IMR-90 (cell line): ENCODE measurements at regions not wholly inside any gene's neighbourhood (a gene's known extent, or its start where the extent isn't known, plus 50 kb on each side); places are given as distances from the start of the nearest gene placed in this dataset.

ENCODE experiments used
- ATAC-seq: fragments of 200-7000 bp; cut with Tn5 transposase; 2 replicates; pipeline ENCODE4 v1.9.1; 2020; ENCODE audit warnings: low read depth, mild to moderate bottlenecking, moderate library complexity
- BruUV-seq: library from RNA; stranded (reverse); fragments of 400-500 nt; replicated peaks from 2 replicates; lab custom pipeline; 2021; lab: Mats Ljungman, UMichigan
- CTCF ChIA-PET: fragments of 300-600 bp; formaldehyde crosslinking; extraction: SDS; loops from one replicate; lab custom pipeline; 2021; ENCODE audit warnings: antibody characterized with exemption; lab: Yijun Ruan, JAX
- POLR2A ChIA-PET: fragments of 300-600 bp; sonication (Branson Sonifier 250); formaldehyde crosslinking; loops from one replicate; lab custom pipeline; 2022; ENCODE audit warnings: antibody characterized with exemption; ENCODE audit not compliant: unreplicated experiment; lab: Charles Lee
- DNase-seq: peaks from one replicate; pipeline ENCODE4 v3.0.0; 2013
- H2AFZ ChIP-seq: replicated peaks from 2 replicates; pipeline ENCODE3; 2013; ENCODE audit warnings: low read length, mild to moderate bottlenecking; ENCODE audit not compliant: poor library complexity
- H2AK5ac ChIP-seq: 2 replicates; pipeline ENCODE4 v1.6.1; 2013; ENCODE audit warnings: low read depth, low read length, inconsistent platforms
- H2AK9ac ChIP-seq: replicated peaks from 2 replicates; pipeline ENCODE3; 2013; ENCODE audit warnings: mild to moderate bottlenecking, low read depth, low read length, moderate library complexity; ENCODE audit not compliant: poor library complexity
- H2BK120ac ChIP-seq: 2 replicates; pipeline ENCODE4 v1.6.1; 2013; ENCODE audit warnings: low read depth, low read length, inconsistent platforms
- H2BK15ac ChIP-seq: 3 replicates; pipeline ENCODE4 v1.6.1; 2013; ENCODE audit warnings: low read depth, low read length, inconsistent platforms
- H2BK20ac ChIP-seq: 2 replicates; pipeline ENCODE4 v1.6.1; 2013; ENCODE audit warnings: low read depth, mild to moderate bottlenecking, inconsistent platforms, low read length, moderate library complexity
- H2BK5ac ChIP-seq: 2 replicates; pipeline ENCODE4 v1.6.1; 2013; ENCODE audit warnings: mild to moderate bottlenecking, low read depth, low read length, inconsistent platforms; ENCODE audit not compliant: poor library complexity, severe bottlenecking
- H3K14ac ChIP-seq: replicated peaks from 2 replicates; pipeline ENCODE4 v1.6.1; 2013; ENCODE audit warnings: low read depth, low read length, inconsistent platforms
- H3K18ac ChIP-seq: 2 replicates; pipeline ENCODE4 v1.6.1; 2013; ENCODE audit warnings: low read depth, low read length, control low read depth
- H3K23ac ChIP-seq: 2 replicates; pipeline ENCODE4 v1.6.1; 2013; ENCODE audit warnings: low read depth, low read length, inconsistent platforms
- H3K27ac ChIP-seq: 2 replicates; pipeline ENCODE4 v1.5.1; 2013; ENCODE audit warnings: mild to moderate bottlenecking, control low read depth, low read length; ENCODE audit not compliant: insufficient read depth
- H3K27me3 ChIP-seq: 2 replicates; pipeline ENCODE4 v1.6.1; 2013; ENCODE audit warnings: low read length; ENCODE audit not compliant: control insufficient read depth, insufficient read depth
- H3K36me3 ChIP-seq: 2 replicates; pipeline ENCODE4 v1.6.1; 2013; ENCODE audit warnings: low read length, mixed read lengths; ENCODE audit not compliant: control insufficient read depth, insufficient read depth
- H3K4ac ChIP-seq: 2 replicates; pipeline ENCODE4 v1.6.1; 2013; ENCODE audit warnings: low read depth, low read length, inconsistent platforms
- H3K4me1 ChIP-seq: 2 replicates; pipeline ENCODE4 v1.6.1; 2013; ENCODE audit warnings: low read length, mixed read lengths; ENCODE audit not compliant: control insufficient read depth, insufficient read depth
- H3K4me2 ChIP-seq: 2 replicates; pipeline ENCODE4 v1.6.1; 2013; ENCODE audit warnings: low read depth, mild to moderate bottlenecking, control low read depth, low read length, moderate library complexity
- H3K4me3 ChIP-seq: 2 replicates; pipeline ENCODE4 v1.5.1; 2013; ENCODE audit warnings: low read depth, mild to moderate bottlenecking, control low read depth, low read length, moderate library complexity; ENCODE audit not compliant: insufficient read depth
- H3K56ac ChIP-seq: 2 replicates; pipeline ENCODE4 v1.6.1; 2013; ENCODE audit warnings: low read length, inconsistent platforms; ENCODE audit not compliant: insufficient read depth; ENCODE audit errors: extremely low read depth
- H3K79me1 ChIP-seq, 2 experiments: 2 replicates each; pipeline ENCODE4 v1.6.1; 2013; ENCODE audit warnings: low read length in 2 of 2, inconsistent platforms in 1 of 2, low read depth in 1 of 2
- H3K9ac ChIP-seq: 2 replicates; pipeline ENCODE4 v1.6.1; 2013; ENCODE audit warnings: low read depth, low read length, control low read depth
- H3K9me1 ChIP-seq: 2 replicates; pipeline ENCODE4 v1.6.1; 2013; ENCODE audit warnings: low read length, inconsistent platforms; ENCODE audit not compliant: insufficient read depth
- H3K9me3 ChIP-seq: 2 replicates; pipeline ENCODE4 v1.6.1; 2013; ENCODE audit warnings: low read length; ENCODE audit not compliant: control insufficient read depth, insufficient read depth
- H4K20me1 ChIP-seq: 2 replicates; pipeline ENCODE4 v1.6.1; 2013; ENCODE audit warnings: low read length, inconsistent platforms; ENCODE audit not compliant: insufficient read depth
- H4K5ac ChIP-seq: 2 replicates; pipeline ENCODE4 v1.6.1; 2013; ENCODE audit warnings: mild to moderate bottlenecking, low read depth, low read length, control low read depth
- H4K8ac ChIP-seq, 2 experiments: 2 replicates each; pipeline ENCODE4 v1.6.1; 2013; ENCODE audit warnings: low read depth in 2 of 2, low read length in 2 of 2, control low read depth in 1 of 2, inconsistent platforms in 1 of 2
- H4K91ac ChIP-seq: 2 replicates; pipeline ENCODE4 v1.6.1; 2013; ENCODE audit warnings: low read depth, low read length, inconsistent platforms; ENCODE audit not compliant: insufficient read depth
- FOS ChIP-seq: fragments of 150-350 bp; IDR thresholded peaks from 2 replicates; pipeline ENCODE4 v1.6.1; 2016; ENCODE audit warnings: low read depth, low read length
- MAFK ChIP-seq: IDR thresholded peaks from 2 replicates; pipeline ENCODE4 v1.6.1; 2012; ENCODE audit warnings: low read depth, low read length, improper control_type of control experiment
- NFE2L2 ChIP-seq: fragments of 150-350 bp; IDR thresholded peaks from 2 replicates; pipeline ENCODE4 v1.6.1; 2016; ENCODE audit warnings: low read depth, mild to moderate bottlenecking, low read length
- RCOR1 ChIP-seq: IDR thresholded peaks from 2 replicates; pipeline ENCODE4 v1.6.1; 2012; ENCODE audit warnings: mild to moderate bottlenecking, low read length, improper control_type of control experiment; ENCODE audit not compliant: insufficient replicate concordance
- SMC3 ChIP-seq: fragments of 150-350 bp; IDR thresholded peaks from 2 replicates; pipeline ENCODE4 v1.6.1; 2016; ENCODE audit warnings: low read depth, mild to moderate bottlenecking, antibody characterized with exemption, low read length, moderate library complexity
- WGBS, 2 experiments: methylation state at CpG; one replicate each; pipeline versions ENCODE4 v1.1.5 to v1.1.7; 2013; ENCODE audit warnings: missing lambda C conversion rate in 2 of 2; ENCODE audit not compliant: insufficient read length in 1 of 2; ENCODE audit errors: extremely low coverage in 2 of 2; 5-methylcytosine and 5-hydroxymethylcytosine counted together
- dilution Hi-C: fragments of 300-500 bp; cut with HindIII; formaldehyde crosslinking; loops from one replicate; pipeline ENCODE4 v1.14.3; 2018; ENCODE audit warnings: low sequenced_read_pairs; ENCODE audit not compliant: unreplicated experiment
- in situ Hi-C: fragments of 300-500 bp; cut with MboI; formaldehyde crosslinking; loops from 3 replicates; pipeline ENCODE4 v1.14.3; 2019; ENCODE audit warnings: low sequenced_read_pairs, inconsistent platforms, mixed read lengths
- intact Hi-C: fragments of 100-400 bp; cut with micrococcal nuclease; formaldehyde crosslinking; loops from 2 replicates; pipeline ENCODE4 v1.10.0; 2022

GRCh38 chr3:117887901-117888300 is 1146.7 kb downstream of the IGSF11 start:
- no peak overlapping the region for H3K9ac ChIP-seq
- H3K36me3 ChIP-seq: no peaks in the 10 kb centered on the region
- no peak overlapping the region for H2BK120ac ChIP-seq
- no peak overlapping the region for H3K23ac ChIP-seq
- H3K79me1 ChIP-seq: no peaks in the 10 kb centered on the region
- H3K27me3 ChIP-seq: no peaks in the 10 kb centered on the region
- no peaks in the 10 kb centered on the region for H3K9me3 ChIP-seq
- H3K18ac ChIP-seq: no peak overlapping the region
- BruUV-seq: no TSS peak
- H4K8ac ChIP-seq: no peak overlapping the region
- H4K91ac ChIP-seq: no peak overlapping the region
- no peak overlapping the region for H2AK5ac ChIP-seq
- H3K14ac ChIP-seq: no peak overlapping the region
- H4K5ac ChIP-seq: no peak overlapping the region
- no peak overlapping the region for H3K4me2 ChIP-seq
- H2BK5ac ChIP-seq: no peak overlapping the region
- intact Hi-C loops: no loop called here
- TF ChIP-seq NFE2L2 (no peak), FOS (no peak), MAFK (no peak), SMC3 (no peak), RCOR1 (no peak)
- H2AFZ ChIP-seq: no peak overlapping the region
- H3K4me3 ChIP-seq: no peak overlapping the region
- no peak overlapping the region for H3K56ac ChIP-seq
- no peak overlapping the region for H2BK15ac ChIP-seq
- H3K4ac ChIP-seq: no peak overlapping the region
- peaks cover 5% of the 10 kb centered on the region; the same call in 1 of the 2 replicates for H3K4me1 ChIP-seq
- DNase-seq (peak; percentile 67), ATAC-seq (peak; percentile 79)
- H4K20me1 ChIP-seq: no peaks in the 10 kb centered on the region
- dilution Hi-C loops: no loop called here
- H2AK9ac ChIP-seq: no peak overlapping the region
- H2BK20ac ChIP-seq: no peak overlapping the region
- ChIA-PET POLR2A (no interaction called here), CTCF (no interaction called here)
- 0 out of 2 replicates have a peak, but pooled peaks cover 5% of the 10 kb centered on the region for H3K9me1 ChIP-seq
- no CpG with 5 or more reads among the region's 4 CpGs for WGBS, 2 experiments
- H3K27ac ChIP-seq: no peak overlapping the region
- in situ Hi-C loops: no loop called here
